ENCODE measurements at regions not wholly inside any gene's neighbourhood (a gene's known extent, or its start where the extent isn't known, plus 50 kb on each side); places are given as distances from the start of the nearest gene placed in this dataset.
A peak's percentile ranks its signal among the peaks of the same experiment; 100 is the strongest.

DNA sequence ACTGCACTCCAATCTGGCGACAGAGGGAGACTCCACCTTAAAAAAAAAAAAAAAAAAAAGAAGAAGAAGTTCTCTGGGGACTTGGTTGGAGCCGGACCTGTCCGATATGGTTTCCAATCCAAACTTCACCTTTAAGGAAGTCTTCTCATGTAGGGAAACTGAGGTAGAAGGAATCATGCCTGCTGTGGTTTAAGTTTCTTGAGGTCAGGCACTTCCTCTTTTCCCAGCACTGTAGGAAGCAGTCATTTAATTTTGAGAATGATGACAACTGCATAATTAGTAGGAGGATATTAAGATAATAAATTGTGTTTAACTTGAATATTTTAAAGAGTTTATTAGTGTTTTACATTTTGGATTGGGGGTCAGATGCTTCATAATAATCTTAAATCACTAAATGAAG, 62.9 kb downstream of the KCNE4 start:
- Histone ChIP-seq H3K27me3 (ENCODE audit: low read depth) (no peaks in the 10 kb centered on the region), H3K36me3 (no peaks in the 10 kb centered on the region), H3K4me1 (no peaks in the 10 kb centered on the region), H3K4me3 (no peak overlapping the region), H3K27ac (no peak overlapping the region), H3K9me3 (no peaks in the 10 kb centered on the region)
- no peak for DNase-seq
- TF ChIP-seq, protein P1, sequence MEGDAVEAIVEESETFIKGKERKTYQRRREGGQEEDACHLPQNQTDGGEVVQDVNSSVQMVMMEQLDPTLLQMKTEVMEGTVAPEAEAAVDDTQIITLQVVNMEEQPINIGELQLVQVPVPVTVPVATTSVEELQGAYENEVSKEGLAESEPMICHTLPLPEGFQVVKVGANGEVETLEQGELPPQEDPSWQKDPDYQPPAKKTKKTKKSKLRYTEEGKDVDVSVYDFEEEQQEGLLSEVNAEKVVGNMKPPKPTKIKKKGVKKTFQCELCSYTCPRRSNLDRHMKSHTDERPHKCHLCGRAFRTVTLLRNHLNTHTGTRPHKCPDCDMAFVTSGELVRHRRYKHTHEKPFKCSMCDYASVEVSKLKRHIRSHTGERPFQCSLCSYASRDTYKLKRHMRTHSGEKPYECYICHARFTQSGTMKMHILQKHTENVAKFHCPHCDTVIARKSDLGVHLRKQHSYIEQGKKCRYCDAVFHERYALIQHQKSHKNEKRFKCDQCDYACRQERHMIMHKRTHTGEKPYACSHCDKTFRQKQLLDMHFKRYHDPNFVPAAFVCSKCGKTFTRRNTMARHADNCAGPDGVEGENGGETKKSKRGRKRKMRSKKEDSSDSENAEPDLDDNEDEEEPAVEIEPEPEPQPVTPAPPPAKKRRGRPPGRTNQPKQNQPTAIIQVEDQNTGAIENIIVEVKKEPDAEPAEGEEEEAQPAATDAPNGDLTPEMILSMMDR (IDR thresholded peaks at IDR 0.05): no peak
- intact Hi-C loops (cut with DNase I): no loop called here
- no peak for ATAC-seq

DNA sequence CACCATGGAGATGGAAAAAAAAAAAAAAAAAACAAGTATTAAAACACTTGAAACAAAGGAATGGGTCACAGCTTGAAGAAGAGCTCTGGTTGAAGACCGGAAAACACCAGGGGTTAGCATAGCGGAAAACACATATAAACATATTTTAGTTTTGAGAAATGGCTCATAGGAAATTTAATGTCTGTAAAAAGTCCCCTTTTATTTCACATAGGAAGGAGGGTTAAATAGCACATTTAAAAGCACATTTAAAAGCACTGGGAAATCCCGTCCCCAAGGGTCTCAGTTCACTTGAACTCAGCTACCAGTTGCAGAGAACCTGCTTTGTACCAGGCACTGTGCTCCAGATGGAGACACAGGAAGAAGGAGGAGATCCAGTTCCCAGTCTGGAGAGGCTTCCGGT, 65.5 kb downstream of the KCNE4 start:
- intact Hi-C loops (cut with DNase I): no loop called here
- ATAC-seq (no peak), DNase-seq (no peak)
- Histone ChIP-seq H3K4me3 (no peak overlapping the region), H3K27ac (no peak overlapping the region), H3K27me3 (ENCODE audit: low read depth) (no peaks in the 10 kb centered on the region), H3K36me3 (no peaks in the 10 kb centered on the region), H3K4me1 (no peaks in the 10 kb centered on the region), H3K9me3 (no peaks in the 10 kb centered on the region)
- TF ChIP-seq, protein P1 (IDR thresholded peaks at IDR 0.05): no peak

DNA sequence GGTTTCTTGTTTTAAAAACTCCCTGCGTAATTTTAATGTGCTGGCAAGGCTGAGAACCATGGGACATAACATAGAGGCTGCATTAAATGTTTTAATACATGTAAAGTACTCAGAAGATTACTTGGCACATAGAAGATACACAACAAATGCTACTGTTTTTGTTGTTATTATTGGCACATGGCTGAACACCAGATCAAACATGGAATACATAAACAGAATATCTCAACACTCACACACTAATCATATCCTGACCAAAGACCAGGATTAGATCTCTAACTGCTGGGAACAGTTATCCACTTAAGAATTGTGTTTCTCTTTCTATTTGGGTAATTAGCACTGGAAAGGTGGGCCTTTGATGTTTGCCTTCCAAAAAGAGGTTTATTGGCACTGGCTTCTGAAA, 69.3 kb downstream of the KCNE4 start:
- no peaks in the 10 kb centered on the region for H3K4me1 ChIP-seq
- DNase-seq (no peak), ATAC-seq (no peak)
- no peak overlapping the region for H3K4me3 ChIP-seq
- no peaks in the 10 kb centered on the region for H3K27me3 ChIP-seq (ENCODE audit: low read depth)
- TF ChIP-seq, protein P1 (IDR thresholded peaks at IDR 0.05): no peak
- intact Hi-C loops (cut with DNase I): no loop called here
- H3K9me3 ChIP-seq: no peaks in the 10 kb centered on the region
- no peak overlapping the region for H3K27ac ChIP-seq
- H3K36me3 ChIP-seq: no peaks in the 10 kb centered on the region

DNA sequence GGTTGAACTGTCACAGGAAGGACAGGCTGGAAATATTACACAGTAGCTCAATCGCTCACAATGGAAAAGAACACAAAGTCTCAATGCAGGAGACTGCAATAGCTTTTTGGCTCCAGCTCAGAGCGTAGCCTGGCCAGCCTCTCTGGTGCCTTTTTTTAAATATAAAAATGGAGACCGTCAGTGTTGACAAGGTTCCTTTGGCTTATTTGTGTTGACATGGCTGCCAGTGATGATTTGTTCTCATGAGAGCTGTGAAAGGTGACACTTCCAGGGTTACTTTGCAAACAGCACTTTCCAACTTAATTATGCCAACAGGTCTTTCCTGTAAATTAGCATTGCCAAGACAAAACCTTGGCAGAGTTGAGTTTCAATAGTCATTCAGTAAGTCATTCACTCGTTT, 70.8 kb downstream of the KCNE4 start:
- DNase-seq: no peak
- ATAC-seq: peak in 1 of 2 donors; percentile 42
- Histone ChIP-seq H3K27me3 (ENCODE audit: low read depth) (no peaks in the 10 kb centered on the region), H3K9me3 (no peaks in the 10 kb centered on the region), H3K36me3 (no peaks in the 10 kb centered on the region), H3K4me3 (no peak overlapping the region), H3K27ac (no peak overlapping the region), H3K4me1 (no peaks in the 10 kb centered on the region)
- TF ChIP-seq, protein P1 (IDR thresholded peaks at IDR 0.05): no peak
- intact Hi-C loops (cut with DNase I): no loop called here

DNA sequence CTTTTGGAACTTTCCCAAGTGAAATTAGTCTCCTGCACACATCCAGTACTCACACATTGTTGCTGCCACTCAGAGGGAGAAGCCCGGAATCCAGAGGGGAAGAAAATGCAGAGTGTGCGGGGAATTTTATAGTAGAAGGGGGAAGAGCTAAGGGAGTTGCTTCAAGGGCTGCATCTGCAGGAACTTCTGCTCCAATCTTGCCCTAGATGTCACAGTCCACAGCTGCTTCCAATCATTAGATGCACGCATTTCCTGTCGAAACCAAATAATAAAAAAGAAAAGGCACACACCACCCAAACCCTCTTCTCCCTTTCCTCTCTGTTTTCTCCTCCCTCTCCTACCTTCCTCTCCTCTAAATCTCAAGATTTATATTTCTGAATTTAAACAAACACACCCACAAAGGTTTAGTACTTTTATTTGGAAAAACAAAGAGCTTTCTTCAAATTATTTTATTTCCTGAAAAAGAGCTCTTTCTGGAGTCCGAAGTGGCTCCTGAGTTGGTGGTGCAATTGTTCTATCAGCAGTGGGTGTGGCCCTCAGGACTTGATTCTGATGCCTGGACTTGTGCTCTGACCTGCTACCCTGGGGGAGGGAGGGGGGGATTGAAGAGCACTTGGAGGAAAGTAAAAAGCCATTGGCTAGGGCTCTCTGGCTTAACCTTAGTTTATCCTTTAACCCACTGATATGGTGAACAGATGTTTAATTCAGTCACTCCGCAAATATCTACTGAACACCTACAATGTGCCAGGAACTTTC, 72.0 kb downstream of the KCNE4 start:
- Histone ChIP-seq H3K4me1 (no peaks in the 10 kb centered on the region), H3K4me3 (no peak overlapping the region), H3K9me3 (no peaks in the 10 kb centered on the region), H3K36me3 (no peaks in the 10 kb centered on the region), H3K27me3 (ENCODE audit: low read depth) (no peaks in the 10 kb centered on the region), H3K27ac (no peak overlapping the region)
- peak in 1 of 2 donors; percentile 60 for ATAC-seq
- DNase-seq: no peak
- intact Hi-C loops (cut with DNase I): no loop called here
- TF ChIP-seq, protein P1 (IDR thresholded peaks at IDR 0.05): no peak
